ENCODE measurements at regions not wholly inside any gene's neighbourhood (a gene's known extent, or its start where the extent isn't known, plus 50 kb on each side); places are given as distances from the start of the nearest gene placed in this dataset.

DNA sequence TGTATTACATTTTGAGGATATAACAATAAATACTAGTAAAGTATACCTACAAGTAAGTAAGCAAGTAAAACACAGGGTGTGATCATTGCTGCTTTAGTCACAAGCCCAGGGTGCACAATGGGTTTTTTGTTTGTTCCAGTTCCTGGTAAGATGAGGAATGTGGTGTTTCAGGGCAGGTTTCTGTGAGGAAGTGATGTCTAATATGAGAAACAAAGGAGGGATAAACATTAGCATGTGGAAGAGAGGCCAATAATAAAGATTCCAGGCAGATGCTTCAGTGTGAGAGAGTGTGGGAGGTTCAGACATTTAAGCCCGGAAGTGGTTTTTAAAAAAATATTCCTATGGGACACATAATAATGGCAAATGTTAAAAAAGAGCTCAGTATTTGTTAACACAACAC, 808.1 kb upstream of the USP15 start:
- TF ChIP-seq CTCF (optimal IDR thresholded peaks at IDR 0.05 in 1 of 3, IDR thresholded peaks at IDR 0.05 in 1 of 3, conservative IDR thresholded peaks at IDR 0.05 in 1 of 3; ENCODE audit: extremely low read depth in 1 of 3, insufficient read depth in 2 of 3, low read length in 3 of 3) (no peak), EZH2 (IDR thresholded peaks at IDR 0.05; ENCODE audit: low read length) (no peak)
- no peaks in the 10 kb centered on the region for H3K4me1 ChIP-seq (ENCODE audit: control insufficient read depth, extremely low read depth, insufficient read depth, low read length)
- H3K4me3 ChIP-seq (ENCODE audit: control insufficient read depth in 2 of 3, extremely low read depth in 1 of 3, insufficient read depth in 2 of 3, low read depth in 1 of 3, low read length in 3 of 3): no peak overlapping the region
- H4K20me1 ChIP-seq (ENCODE audit: control insufficient read depth, extremely low read depth, insufficient read depth, low read length): no peaks in the 10 kb centered on the region
- H2AFZ ChIP-seq (ENCODE audit: control insufficient read depth, low read length): no peak overlapping the region
- no peaks in the 10 kb centered on the region for H3K36me3 ChIP-seq (ENCODE audit: control insufficient read depth in 2 of 2, extremely low read depth in 1 of 2, insufficient read depth in 2 of 2, low read length in 2 of 2)
- no peak for FAIRE-seq
- dilution Hi-C loops (cut with MboI; ENCODE audit: extremely low pct_ligation_motif_present, low sequenced_read_pairs): no loop called here
- DNase-seq (ENCODE audit: low read depth, low spot score): no peak
- H3K27me3 ChIP-seq (ENCODE audit: control insufficient read depth, extremely low read depth, insufficient read depth, low read length): no peaks in the 10 kb centered on the region
- H3K9me1 ChIP-seq (ENCODE audit: control insufficient read depth, extremely low read depth, insufficient read depth, low read length): no peaks in the 10 kb centered on the region
- no peak overlapping the region for H3K9ac ChIP-seq (ENCODE audit: control insufficient read depth, extremely low read depth, insufficient read depth, low read length)
- H3K9me3 ChIP-seq (ENCODE audit: control insufficient read depth, low read depth, low read length): no peaks in the 10 kb centered on the region
- no peak overlapping the region for H3K4me2 ChIP-seq (ENCODE audit: control insufficient read depth, extremely low read depth, insufficient read depth, low read depth, low read length)
- H3K27ac ChIP-seq (ENCODE audit: control insufficient read depth, insufficient read depth, low read length): no peak overlapping the region
- H3K79me2 ChIP-seq (ENCODE audit: control insufficient read depth, insufficient read depth, low read length): no peaks in the 10 kb centered on the region

DNA sequence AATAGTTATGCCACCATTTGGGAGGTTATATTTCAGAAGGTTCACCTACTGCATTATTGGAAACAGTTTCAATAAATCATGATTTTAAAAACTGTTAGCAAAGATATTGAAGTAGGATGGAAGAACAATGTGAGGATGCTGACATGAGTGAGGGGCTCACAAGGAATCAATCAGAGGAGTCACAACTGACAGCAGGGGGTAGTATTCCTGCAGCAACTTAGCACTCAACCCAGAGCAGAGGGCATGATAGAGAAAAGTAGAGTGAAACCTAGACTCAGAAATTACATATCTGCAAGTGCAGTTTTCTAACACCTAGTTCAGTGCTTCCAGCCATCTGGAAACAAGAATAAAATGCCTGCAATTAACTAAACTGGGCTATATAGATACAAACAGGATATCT, 772.5 kb upstream of the USP15 start:
- H3K9me3 ChIP-seq (ENCODE audit: control insufficient read depth, low read depth, low read length): no peaks in the 10 kb centered on the region
- no peaks in the 10 kb centered on the region for H3K4me1 ChIP-seq (ENCODE audit: control insufficient read depth, extremely low read depth, insufficient read depth, low read length)
- no peaks in the 10 kb centered on the region for H3K9me1 ChIP-seq (ENCODE audit: control insufficient read depth, extremely low read depth, insufficient read depth, low read length)
- H4K20me1 ChIP-seq (ENCODE audit: control insufficient read depth, extremely low read depth, insufficient read depth, low read length): no peaks in the 10 kb centered on the region
- no peaks in the 10 kb centered on the region for H3K27me3 ChIP-seq (ENCODE audit: control insufficient read depth, extremely low read depth, insufficient read depth, low read length)
- H3K79me2 ChIP-seq (ENCODE audit: control insufficient read depth, insufficient read depth, low read length): no peaks in the 10 kb centered on the region
- H2AFZ ChIP-seq (ENCODE audit: control insufficient read depth, low read length): no peak overlapping the region
- H3K36me3 ChIP-seq (ENCODE audit: control insufficient read depth in 2 of 2, extremely low read depth in 1 of 2, insufficient read depth in 2 of 2, low read length in 2 of 2): no peaks in the 10 kb centered on the region
- FAIRE-seq (no peak), DNase-seq (ENCODE audit: low read depth, low spot score) (no peak)
- no peak overlapping the region for H3K9ac ChIP-seq (ENCODE audit: control insufficient read depth, extremely low read depth, insufficient read depth, low read length)
- H3K4me2 ChIP-seq (ENCODE audit: control insufficient read depth, extremely low read depth, insufficient read depth, low read depth, low read length): no peak overlapping the region
- H3K4me3 ChIP-seq (ENCODE audit: control insufficient read depth in 2 of 3, extremely low read depth in 1 of 3, insufficient read depth in 2 of 3, low read depth in 1 of 3, low read length in 3 of 3): no peak overlapping the region
- TF ChIP-seq CTCF (optimal IDR thresholded peaks at IDR 0.05 in 1 of 3, IDR thresholded peaks at IDR 0.05 in 1 of 3, conservative IDR thresholded peaks at IDR 0.05 in 1 of 3; ENCODE audit: extremely low read depth in 1 of 3, insufficient read depth in 2 of 3, low read length in 3 of 3) (no peak), EZH2 (IDR thresholded peaks at IDR 0.05; ENCODE audit: low read length) (no peak)
- dilution Hi-C loops (cut with MboI; ENCODE audit: extremely low pct_ligation_motif_present, low sequenced_read_pairs): no loop called here
- no peak overlapping the region for H3K27ac ChIP-seq (ENCODE audit: control insufficient read depth, insufficient read depth, low read length)
